HEK293 (cell line): ENCODE measurements at regions not wholly inside any gene's neighbourhood (a gene's known extent, or its start where the extent isn't known, plus 50 kb on each side); places are given as distances from the start of the nearest gene placed in this dataset.

Source experiments
- CTCF ChIA-PET: fragments of 350-600 bp; formaldehyde crosslinking; extraction: SDS; loops from one replicate; lab custom pipeline; 2021; ENCODE audit warnings: antibody characterized with exemption; lab: Yijun Ruan, JAX
- POLR2A ChIA-PET: fragments of 300-600 bp; formaldehyde crosslinking; extraction: SDS; loops from one replicate; lab custom pipeline; 2020; ENCODE audit warnings: antibody characterized with exemption, inconsistent platforms; lab: Yijun Ruan, JAX
- H3K27ac ChIP-seq: fragments of 200-500 bp; sonication (Bioruptor generic); 2 replicates; pipeline ENCODE4 v1.5.1; 2014; ENCODE audit warnings: low read depth, low read length, control low read depth, inconsistent platforms; ENCODE audit errors: extremely low read depth
- H3K36me3 ChIP-seq, 2 experiments: fragments of 200-500 bp in 1 of 2; sonication (Bioruptor generic) in 1 of 2; 1 replicate in 1 of 2; 2 replicates in 1 of 2; pipeline ENCODE4 v1.5.1; 2014 to 2017; ENCODE audit warnings: inconsistent platforms in 2 of 2, low read length in 2 of 2; ENCODE audit not compliant: control insufficient read depth in 2 of 2, insufficient read depth in 1 of 2
- H3K4me1 ChIP-seq: fragments of 200-500 bp; sonication (Bioruptor generic); 2 replicates; pipeline ENCODE4 v1.5.1; 2014; ENCODE audit warnings: mild to moderate bottlenecking, low read length, inconsistent platforms; ENCODE audit not compliant: control insufficient read depth, insufficient read depth
- H3K4me3 ChIP-seq: 2 replicates; pipeline ENCODE4 v1.5.1; 2011; ENCODE audit warnings: low read depth, mild to moderate bottlenecking, control low read depth, low read length, moderate library complexity
- H3K9me3 ChIP-seq: fragments of 200-500 bp; sonication (Bioruptor generic); 2 replicates; pipeline ENCODE4 v1.5.1; 2014; ENCODE audit warnings: low read depth, low read length, inconsistent platforms; ENCODE audit not compliant: control insufficient read depth, insufficient read depth
- GLI4 ChIP-seq: fragments of 450-650 bp; formaldehyde crosslinking; IDR thresholded peaks from 2 replicates; pipeline ENCODE4 v1.5.1; 2016; ENCODE audit warnings: missing biosample characterization, missing genetic modification characterization
- SCRT1 ChIP-seq: fragments of 450-650 bp; formaldehyde crosslinking; IDR thresholded peaks from 2 replicates; pipeline ENCODE4 v1.5.1; 2016; ENCODE audit warnings: missing biosample characterization, missing genetic modification characterization, borderline replicate concordance
- SP3 ChIP-seq: fragments of 450-650 bp; formaldehyde crosslinking; IDR thresholded peaks from 2 replicates; pipeline ENCODE4 v1.5.1; 2016; ENCODE audit warnings: missing biosample characterization, missing genetic modification characterization
- WT1 ChIP-seq: fragments of 450-650 bp; formaldehyde crosslinking; IDR thresholded peaks from 2 replicates; pipeline ENCODE4 v1.5.1; 2016; ENCODE audit warnings: missing biosample characterization, missing genetic modification characterization
- ZNF114 ChIP-seq: fragments of 450-650 bp; formaldehyde crosslinking; IDR thresholded peaks from 2 replicates; pipeline ENCODE4 v1.5.0; 2017; ENCODE audit warnings: missing biosample characterization, missing genetic modification characterization
- ZNF169 ChIP-seq: fragments of 450-650 bp; formaldehyde crosslinking; IDR thresholded peaks from 2 replicates; pipeline ENCODE4 v1.5.1; 2016; ENCODE audit warnings: missing biosample characterization, missing genetic modification characterization
- ZNF2 ChIP-seq: fragments of 450-650 bp; formaldehyde crosslinking; IDR thresholded peaks from 2 replicates; pipeline ENCODE4 v1.5.1; 2016; ENCODE audit warnings: missing biosample characterization, missing genetic modification characterization
- ZNF324 ChIP-seq: fragments of 450-650 bp; formaldehyde crosslinking; IDR thresholded peaks from 2 replicates; pipeline ENCODE4 v1.5.1; 2016; ENCODE audit warnings: missing biosample characterization, missing genetic modification characterization
- ZNF394 ChIP-seq: fragments of 450-650 bp; formaldehyde crosslinking; IDR thresholded peaks from 2 replicates; pipeline ENCODE4 v1.5.1; 2016; ENCODE audit warnings: missing biosample characterization, missing genetic modification characterization, mild to moderate bottlenecking, moderate library complexity, borderline replicate concordance
- ZNF416 ChIP-seq: fragments of 450-650 bp; formaldehyde crosslinking; IDR thresholded peaks from 2 replicates; pipeline ENCODE4 v1.5.1; 2016; ENCODE audit warnings: missing biosample characterization, missing genetic modification characterization
- ZNF473 ChIP-seq: fragments of 450-650 bp; formaldehyde crosslinking; IDR thresholded peaks from 2 replicates; pipeline ENCODE4 v1.5.1; 2017; ENCODE audit warnings: missing biosample characterization, missing genetic modification characterization
- ZNF514 ChIP-seq: fragments of 450-650 bp; formaldehyde crosslinking; IDR thresholded peaks from 2 replicates; pipeline ENCODE4 v1.5.1; 2016; ENCODE audit warnings: missing biosample characterization, missing genetic modification characterization
- ZNF530 ChIP-seq: fragments of 450-650 bp; formaldehyde crosslinking; IDR thresholded peaks from 2 replicates; pipeline ENCODE4 v1.5.1; 2016; ENCODE audit warnings: low read depth, missing biosample characterization, missing genetic modification characterization
- ZNF548 ChIP-seq: fragments of 450-650 bp; formaldehyde crosslinking; IDR thresholded peaks from 2 replicates; pipeline ENCODE4 v1.5.1; 2016; ENCODE audit warnings: missing biosample characterization, missing genetic modification characterization
- ZNF555 ChIP-seq: fragments of 450-650 bp; formaldehyde crosslinking; conservative IDR thresholded peaks from 2 replicates; pipeline ENCODE4 v1.5.1; 2017; ENCODE audit warnings: missing biosample characterization, mild to moderate bottlenecking, missing genetic modification characterization, inconsistent platforms
- ZNF580 ChIP-seq: fragments of 450-650 bp; formaldehyde crosslinking; IDR thresholded peaks from 2 replicates; pipeline ENCODE4 v1.5.1; 2016; ENCODE audit warnings: missing biosample characterization, missing genetic modification characterization
- ZNF600 ChIP-seq: fragments of 450-650 bp; formaldehyde crosslinking; IDR thresholded peaks from 2 replicates; pipeline ENCODE4 v1.5.1; 2016; ENCODE audit warnings: missing biosample characterization, missing genetic modification characterization
- ZNF621 ChIP-seq: fragments of 450-650 bp; formaldehyde crosslinking; IDR thresholded peaks from 2 replicates; pipeline ENCODE4 v1.5.1; 2017; ENCODE audit warnings: missing biosample characterization, missing genetic modification characterization
- ZNF624 ChIP-seq: fragments of 450-650 bp; formaldehyde crosslinking; IDR thresholded peaks from 2 replicates; pipeline ENCODE4 v1.5.1; 2017; ENCODE audit warnings: missing biosample characterization, missing genetic modification characterization
- ZNF658 ChIP-seq: fragments of 450-650 bp; formaldehyde crosslinking; IDR thresholded peaks from 2 replicates; pipeline ENCODE4; 2016; ENCODE audit warnings: missing biosample characterization, missing genetic modification characterization
- ZNF660 ChIP-seq: fragments of 450-650 bp; IDR thresholded peaks from 2 replicates; pipeline ENCODE4 v1.5.1; 2018; ENCODE audit warnings: missing biosample characterization, mild to moderate bottlenecking, missing genetic modification characterization
- ZNF677 ChIP-seq: fragments of 450-650 bp; IDR thresholded peaks from 2 replicates; pipeline ENCODE4 v1.5.0; 2018; ENCODE audit warnings: missing biosample characterization, mild to moderate bottlenecking, missing genetic modification characterization, moderate library complexity
- ZNF701 ChIP-seq: fragments of 450-650 bp; formaldehyde crosslinking; IDR thresholded peaks from 2 replicates; pipeline ENCODE4 v1.5.1; 2016; ENCODE audit warnings: missing biosample characterization, missing genetic modification characterization
- ZNF785 ChIP-seq: fragments of 450-650 bp; formaldehyde crosslinking; IDR thresholded peaks from 2 replicates; pipeline ENCODE4 v1.5.1; 2016; ENCODE audit warnings: missing biosample characterization, missing genetic modification characterization
- TF ChIP-seq, protein P1 (sequence below): fragments of 450-650 bp; formaldehyde crosslinking; IDR thresholded peaks from 2 replicates; pipeline ENCODE4 v1.5.1; 2016; ENCODE audit warnings: missing biosample characterization, missing genetic modification characterization
- TF ChIP-seq, protein P2 (sequence below): fragments of 450-650 bp; formaldehyde crosslinking; IDR thresholded peaks from 2 replicates; pipeline ENCODE4 v1.5.1; 2016; ENCODE audit warnings: missing biosample characterization, missing genetic modification characterization, borderline replicate concordance
- TF ChIP-seq, protein P3 (sequence below): fragments of 450-650 bp; formaldehyde crosslinking; IDR thresholded peaks from 2 replicates; pipeline ENCODE4 v1.5.1; 2017; ENCODE audit warnings: missing biosample characterization, missing genetic modification characterization
- TF ChIP-seq, protein P4 (sequence below): fragments of 450-650 bp; formaldehyde crosslinking; IDR thresholded peaks from 2 replicates; pipeline ENCODE4; 2016; ENCODE audit warnings: missing biosample characterization, missing genetic modification characterization

- TF ChIP-seq ZNF2 (tag by site-specific recombination) (no peak), SP3 (tag by site-specific recombination) (no peak), ZNF169 (tag by site-specific recombination) (no peak), ZNF114 (no peak), ZNF580 (tag by site-specific recombination) (no peak), ZNF624 (tag by site-specific recombination) (no peak)
Measured at GRCh38 chr4:19721587-19721986, 530.1 kb upstream of the SLIT2 start (continued).

DNA sequence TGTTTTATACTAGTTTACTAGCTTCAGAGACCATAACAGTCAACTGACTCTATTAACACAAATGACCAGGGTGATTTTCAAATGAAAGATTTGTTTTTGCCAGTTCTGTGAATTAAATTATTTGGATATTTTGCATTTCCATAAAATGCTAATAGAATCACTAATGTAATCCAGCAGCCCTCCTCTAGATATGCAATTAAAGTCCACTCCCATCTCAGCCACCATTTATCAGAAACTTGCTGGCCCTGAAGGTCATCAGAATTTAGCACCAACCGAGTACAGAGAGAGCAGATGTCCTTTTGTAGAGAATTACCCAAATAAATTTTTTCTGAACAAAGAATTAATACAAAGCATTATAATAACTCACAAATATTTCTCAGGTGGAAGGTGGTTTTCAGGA, 531.1 kb upstream of the SLIT2 start:
- H3K9me3 ChIP-seq = no peaks in the 10 kb centered on the region
- no peaks in the 10 kb centered on the region for H3K4me1 ChIP-seq
- H3K4me3 ChIP-seq = no peak overlapping the region
- H3K27ac ChIP-seq = no peak overlapping the region
- POLR2A ChIA-PET = no interaction called here
- CTCF ChIA-PET = no interaction called here
- H3K36me3 ChIP-seq = no peaks in the 10 kb centered on the region
- no peak for TF ChIP-seq WT1 (tag by site-specific recombination)
- no peak for TF ChIP-seq ZNF114
- TF ChIP-seq ZNF701 = no peak
- no peak for TF ChIP-seq ZNF324
- TF ChIP-seq ZNF658 (tag by site-specific recombination) = no peak
- no peak for TF ChIP-seq ZNF660
- no peak for TF ChIP-seq ZNF548 (tag by site-specific recombination)
- no peak for TF ChIP-seq ZNF473 (tag by site-specific recombination)
- TF ChIP-seq ZNF555 (tag by site-specific recombination) = no peak
- TF ChIP-seq, protein P1, sequence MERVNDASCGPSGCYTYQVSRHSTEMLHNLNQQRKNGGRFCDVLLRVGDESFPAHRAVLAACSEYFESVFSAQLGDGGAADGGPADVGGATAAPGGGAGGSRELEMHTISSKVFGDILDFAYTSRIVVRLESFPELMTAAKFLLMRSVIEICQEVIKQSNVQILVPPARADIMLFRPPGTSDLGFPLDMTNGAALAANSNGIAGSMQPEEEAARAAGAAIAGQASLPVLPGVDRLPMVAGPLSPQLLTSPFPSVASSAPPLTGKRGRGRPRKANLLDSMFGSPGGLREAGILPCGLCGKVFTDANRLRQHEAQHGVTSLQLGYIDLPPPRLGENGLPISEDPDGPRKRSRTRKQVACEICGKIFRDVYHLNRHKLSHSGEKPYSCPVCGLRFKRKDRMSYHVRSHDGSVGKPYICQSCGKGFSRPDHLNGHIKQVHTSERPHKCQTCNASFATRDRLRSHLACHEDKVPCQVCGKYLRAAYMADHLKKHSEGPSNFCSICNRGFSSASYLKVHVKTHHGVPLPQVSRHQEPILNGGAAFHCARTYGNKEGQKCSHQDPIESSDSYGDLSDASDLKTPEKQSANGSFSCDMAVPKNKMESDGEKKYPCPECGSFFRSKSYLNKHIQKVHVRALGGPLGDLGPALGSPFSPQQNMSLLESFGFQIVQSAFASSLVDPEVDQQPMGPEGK (tag by site-specific recombination) = no peak
- TF ChIP-seq ZNF394 (tag by site-specific recombination) = no peak
- no peak for TF ChIP-seq ZNF677 (tag by site-specific recombination)
- TF ChIP-seq, protein P2, sequence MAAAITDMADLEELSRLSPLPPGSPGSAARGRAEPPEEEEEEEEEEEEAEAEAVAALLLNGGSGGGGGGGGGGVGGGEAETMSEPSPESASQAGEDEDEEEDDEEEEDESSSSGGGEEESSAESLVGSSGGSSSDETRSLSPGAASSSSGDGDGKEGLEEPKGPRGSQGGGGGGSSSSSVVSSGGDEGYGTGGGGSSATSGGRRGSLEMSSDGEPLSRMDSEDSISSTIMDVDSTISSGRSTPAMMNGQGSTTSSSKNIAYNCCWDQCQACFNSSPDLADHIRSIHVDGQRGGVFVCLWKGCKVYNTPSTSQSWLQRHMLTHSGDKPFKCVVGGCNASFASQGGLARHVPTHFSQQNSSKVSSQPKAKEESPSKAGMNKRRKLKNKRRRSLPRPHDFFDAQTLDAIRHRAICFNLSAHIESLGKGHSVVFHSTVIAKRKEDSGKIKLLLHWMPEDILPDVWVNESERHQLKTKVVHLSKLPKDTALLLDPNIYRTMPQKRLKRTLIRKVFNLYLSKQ (tag by site-specific recombination) = no peak

GRCh38 chr4:19720190-19720589, 531.5 kb upstream of the SLIT2 start:
- no peak overlapping the region for H3K27ac ChIP-seq
- H3K9me3 ChIP-seq = no peaks in the 10 kb centered on the region
- ChIA-PET CTCF (no interaction called here), POLR2A (no interaction called here)
- H3K36me3 ChIP-seq = no peaks in the 10 kb centered on the region
- H3K4me3 ChIP-seq = no peak overlapping the region
- no peaks in the 10 kb centered on the region for H3K4me1 ChIP-seq
- TF ChIP-seq ZNF530 (tag by site-specific recombination) = no peak
- TF ChIP-seq, protein P2 (tag by site-specific recombination) = no peak
- TF ChIP-seq, protein P3, sequence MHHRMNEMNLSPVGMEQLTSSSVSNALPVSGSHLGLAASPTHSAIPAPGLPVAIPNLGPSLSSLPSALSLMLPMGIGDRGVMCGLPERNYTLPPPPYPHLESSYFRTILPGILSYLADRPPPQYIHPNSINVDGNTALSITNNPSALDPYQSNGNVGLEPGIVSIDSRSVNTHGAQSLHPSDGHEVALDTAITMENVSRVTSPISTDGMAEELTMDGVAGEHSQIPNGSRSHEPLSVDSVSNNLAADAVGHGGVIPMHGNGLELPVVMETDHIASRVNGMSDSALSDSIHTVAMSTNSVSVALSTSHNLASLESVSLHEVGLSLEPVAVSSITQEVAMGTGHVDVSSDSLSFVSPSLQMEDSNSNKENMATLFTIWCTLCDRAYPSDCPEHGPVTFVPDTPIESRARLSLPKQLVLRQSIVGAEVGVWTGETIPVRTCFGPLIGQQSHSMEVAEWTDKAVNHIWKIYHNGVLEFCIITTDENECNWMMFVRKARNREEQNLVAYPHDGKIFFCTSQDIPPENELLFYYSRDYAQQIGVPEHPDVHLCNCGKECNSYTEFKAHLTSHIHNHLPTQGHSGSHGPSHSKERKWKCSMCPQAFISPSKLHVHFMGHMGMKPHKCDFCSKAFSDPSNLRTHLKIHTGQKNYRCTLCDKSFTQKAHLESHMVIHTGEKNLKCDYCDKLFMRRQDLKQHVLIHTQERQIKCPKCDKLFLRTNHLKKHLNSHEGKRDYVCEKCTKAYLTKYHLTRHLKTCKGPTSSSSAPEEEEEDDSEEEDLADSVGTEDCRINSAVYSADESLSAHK (tag by site-specific recombination) = no peak
- no peak for TF ChIP-seq ZNF785 (tag by site-specific recombination)
- TF ChIP-seq, protein P4, sequence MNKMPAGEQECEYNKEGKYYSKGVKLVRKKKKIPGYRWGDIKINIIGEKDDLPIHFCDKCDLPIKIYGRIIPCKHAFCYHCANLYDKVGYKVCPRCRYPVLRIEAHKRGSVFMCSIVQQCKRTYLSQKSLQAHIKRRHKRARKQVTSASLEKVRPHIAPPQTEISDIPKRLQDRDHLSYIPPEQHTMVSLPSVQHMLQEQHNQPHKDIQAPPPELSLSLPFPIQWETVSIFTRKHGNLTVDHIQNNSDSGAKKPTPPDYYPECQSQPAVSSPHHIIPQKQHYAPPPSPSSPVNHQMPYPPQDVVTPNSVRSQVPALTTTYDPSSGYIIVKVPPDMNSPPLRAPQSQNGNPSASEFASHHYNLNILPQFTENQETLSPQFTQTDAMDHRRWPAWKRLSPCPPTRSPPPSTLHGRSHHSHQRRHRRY (tag by site-specific recombination) = no peak
- no peak for TF ChIP-seq SCRT1 (tag by site-specific recombination)
- TF ChIP-seq ZNF416 (tag by site-specific recombination) = no peak
- TF ChIP-seq GLI4 (tag by site-specific recombination) = no peak
- no peak for TF ChIP-seq ZNF621 (tag by site-specific recombination)
- no peak for TF ChIP-seq ZNF514
- no peak for TF ChIP-seq ZNF600
